ENCODE measurements at regions not wholly inside any gene's neighbourhood (a gene's known extent, or its start where the extent isn't known, plus 50 kb on each side); places are given as distances from the start of the nearest gene placed in this dataset.
"Not testable (repeated sequence)": the region's sequence is repeated elsewhere in the genome, so short reads cannot be mapped to it uniquely, and the experiment has no call there.

DNA sequence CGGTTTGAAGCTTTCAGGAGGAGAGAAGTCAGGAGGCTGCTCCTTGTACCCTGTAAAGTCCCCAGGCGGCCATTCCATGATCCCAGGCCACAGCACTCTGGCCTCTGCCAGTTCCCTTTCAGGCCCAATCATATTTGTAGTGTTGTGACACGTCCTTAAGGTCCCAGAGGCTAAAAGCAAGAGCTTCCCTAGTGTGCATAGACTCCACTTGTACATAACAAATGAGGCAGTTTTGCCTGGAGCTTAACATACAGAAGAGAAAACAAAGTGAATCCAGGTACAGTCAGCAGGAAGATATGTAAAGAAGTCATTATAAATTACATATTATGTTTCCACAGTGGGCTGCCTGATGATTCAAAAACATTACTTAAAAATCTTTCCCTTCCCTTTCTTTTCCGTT lies 81.1 kb upstream of the RPH3A start:
- Histone ChIP-seq H2AK5ac (ENCODE audit: low read depth, low read length) (no peak overlapping the region), H2BK120ac (ENCODE audit: low read depth, low read length) (no peak overlapping the region), H3K27ac (replicated peaks; ENCODE audit: low read length) (no peak overlapping the region), H2BK12ac (ENCODE audit: low read length) (no peak overlapping the region), H3K27me3 (ENCODE audit: control insufficient read depth in 3 of 3, insufficient read depth in 3 of 3, low read depth in 1 of 3, low read length in 3 of 3) (no peaks in the 10 kb centered on the region), H3K23ac (ENCODE audit: low read depth, low read length, poor library complexity) (no peak overlapping the region), H4K8ac (ENCODE audit: low read depth, low read length) (no peak overlapping the region), H2AFZ (ENCODE audit: low read length) (no peak overlapping the region), H2BK15ac (ENCODE audit: low read length) (no peak overlapping the region), H3K9ac (ENCODE audit: low read depth, low read length, poor library complexity) (no peak overlapping the region), H3K4me3 (ENCODE audit: low read length in 2 of 2) (no peak overlapping the region), H3K4ac (ENCODE audit: low read length) (no peak overlapping the region), H3K14ac (ENCODE audit: low read length) (no peak overlapping the region), H2BK5ac (ENCODE audit: low read length) (no peak overlapping the region), H3K4me2 (ENCODE audit: insufficient read depth, low read length, poor library complexity, severe bottlenecking) (no peak overlapping the region), H3K18ac (ENCODE audit: low read length) (no peak overlapping the region), H3K36me3 (replicated peaks in 1 of 2; ENCODE audit: control insufficient read depth in 2 of 2, insufficient read depth in 2 of 2, low read length in 2 of 2) (no peaks in the 10 kb centered on the region), H3K4me1 (ENCODE audit: control insufficient read depth in 2 of 2, insufficient read depth in 1 of 2, low read depth in 1 of 2, low read length in 2 of 2) (no peaks in the 10 kb centered on the region), H3K79me1 (ENCODE audit: low read depth, low read length) (no peaks in the 10 kb centered on the region), H4K91ac (ENCODE audit: low read depth, low read length, poor library complexity) (no peak overlapping the region), H3K9me3 (replicated peaks in 1 of 2; ENCODE audit: control insufficient read depth in 2 of 2, insufficient read depth in 1 of 2, low read depth in 1 of 2, low read length in 2 of 2) (no peaks in the 10 kb centered on the region)
- WGBS, 2 donors (ENCODE audit: extremely low coverage in 2 of 2, insufficient read length in 2 of 2, insufficient replicate concordance in 1 of 2) = 80% methylated on average over 1 of the region's 4 CpGs; no CpG with 5 or more reads in 1 of the 2 donors
- no peak for DNase-seq (ENCODE audit: low spot score)

DNA sequence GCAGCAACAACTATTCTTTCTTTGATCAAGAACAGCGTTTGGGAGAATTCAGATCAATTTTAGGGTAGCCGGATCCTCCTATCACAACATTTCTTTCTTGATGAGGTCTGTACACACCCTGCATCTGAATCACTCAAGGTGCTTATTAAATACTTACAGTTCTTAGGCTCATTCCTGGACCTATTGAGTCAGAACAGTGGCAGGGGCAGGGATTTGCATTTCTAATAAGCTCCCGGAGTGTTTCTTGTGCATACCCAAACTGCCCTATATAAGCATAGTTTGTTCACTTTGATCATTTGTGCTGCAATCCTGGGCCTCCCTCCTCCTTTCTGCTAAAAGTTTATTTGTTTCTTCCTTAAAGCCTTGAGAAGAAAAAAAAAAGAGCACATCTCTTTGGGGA lies 80.5 kb upstream of the RPH3A start:
- no peak overlapping the region for H4K91ac ChIP-seq (ENCODE audit: low read depth, low read length, poor library complexity)
- no peak overlapping the region for H2BK120ac ChIP-seq (ENCODE audit: low read depth, low read length)
- no peak overlapping the region for H2BK5ac ChIP-seq (ENCODE audit: low read length)
- no peak overlapping the region for H3K23ac ChIP-seq (ENCODE audit: low read depth, low read length, poor library complexity)
- no peak overlapping the region for H4K8ac ChIP-seq (ENCODE audit: low read depth, low read length)
- no peak overlapping the region for H3K4me3 ChIP-seq (ENCODE audit: low read length in 2 of 2)
- H3K79me1 ChIP-seq (ENCODE audit: low read depth, low read length) = no peaks in the 10 kb centered on the region
- no peak overlapping the region for H3K18ac ChIP-seq (ENCODE audit: low read length)
- no peaks in the 10 kb centered on the region for H3K27me3 ChIP-seq (ENCODE audit: control insufficient read depth in 3 of 3, insufficient read depth in 3 of 3, low read depth in 1 of 3, low read length in 3 of 3)
- H3K4me1 ChIP-seq (ENCODE audit: control insufficient read depth in 2 of 2, insufficient read depth in 1 of 2, low read depth in 1 of 2, low read length in 2 of 2) = no peaks in the 10 kb centered on the region
- no peaks in the 10 kb centered on the region for H3K36me3 ChIP-seq (replicated peaks in 1 of 2; ENCODE audit: control insufficient read depth in 2 of 2, insufficient read depth in 2 of 2, low read length in 2 of 2)
- no peak overlapping the region for H3K4ac ChIP-seq (ENCODE audit: low read length)
- H3K9ac ChIP-seq (ENCODE audit: low read depth, low read length, poor library complexity) = no peak overlapping the region
- H2BK15ac ChIP-seq (ENCODE audit: low read length) = no peak overlapping the region
- no peak overlapping the region for H3K14ac ChIP-seq (ENCODE audit: low read length)
- H2AFZ ChIP-seq (ENCODE audit: low read length) = peak overlapping the region; percentile 15
- DNase-seq (ENCODE audit: low spot score) = no peak
- no peaks in the 10 kb centered on the region for H3K9me3 ChIP-seq (replicated peaks in 1 of 2; ENCODE audit: control insufficient read depth in 2 of 2, insufficient read depth in 1 of 2, low read depth in 1 of 2, low read length in 2 of 2)
- H2AK5ac ChIP-seq (ENCODE audit: low read depth, low read length) = no peak overlapping the region
- no peak overlapping the region for H3K27ac ChIP-seq (replicated peaks; ENCODE audit: low read length)
- WGBS, 2 donors (ENCODE audit: extremely low coverage in 2 of 2, insufficient read length in 2 of 2, insufficient replicate concordance in 1 of 2) = no CpG with 5 or more reads among the region's 3 CpGs
- H3K4me2 ChIP-seq (ENCODE audit: insufficient read depth, low read length, poor library complexity, severe bottlenecking) = no peak overlapping the region
- H2BK12ac ChIP-seq (ENCODE audit: low read length) = no peak overlapping the region

GRCh38 chr12:112711507-112711906 lies 80.0 kb upstream of the RPH3A start:
- Histone ChIP-seq H3K18ac (ENCODE audit: low read length) (no peak overlapping the region), H2BK5ac (ENCODE audit: low read length) (no peak overlapping the region), H4K91ac (ENCODE audit: low read depth, low read length, poor library complexity) (no peak overlapping the region), H3K27me3 (ENCODE audit: control insufficient read depth in 3 of 3, insufficient read depth in 3 of 3, low read depth in 1 of 3, low read length in 3 of 3) (no peaks in the 10 kb centered on the region), H3K4ac (ENCODE audit: low read length) (no peak overlapping the region), H2BK12ac (ENCODE audit: low read length) (no peak overlapping the region), H3K9me3 (replicated peaks in 1 of 2; ENCODE audit: control insufficient read depth in 2 of 2, insufficient read depth in 1 of 2, low read depth in 1 of 2, low read length in 2 of 2) (no peaks in the 10 kb centered on the region), H3K4me2 (ENCODE audit: insufficient read depth, low read length, poor library complexity, severe bottlenecking) (no peak overlapping the region), H3K14ac (ENCODE audit: low read length) (no peak overlapping the region), H3K79me1 (ENCODE audit: low read depth, low read length) (no peaks in the 10 kb centered on the region), H3K9ac (ENCODE audit: low read depth, low read length, poor library complexity) (no peak overlapping the region), H3K4me3 (ENCODE audit: low read length in 2 of 2) (no peak overlapping the region), H2AK5ac (ENCODE audit: low read depth, low read length) (no peak overlapping the region), H3K27ac (replicated peaks; ENCODE audit: low read length) (no peak overlapping the region), H3K4me1 (ENCODE audit: control insufficient read depth in 2 of 2, insufficient read depth in 1 of 2, low read depth in 1 of 2, low read length in 2 of 2) (peaks cover 0 to 3% of the 10 kb centered on the region in 2 donors), H4K8ac (ENCODE audit: low read depth, low read length) (no peak overlapping the region), H3K36me3 (replicated peaks in 1 of 2; ENCODE audit: control insufficient read depth in 2 of 2, insufficient read depth in 2 of 2, low read length in 2 of 2) (no peaks in the 10 kb centered on the region), H2AFZ (ENCODE audit: low read length) (peak overlapping the region; percentile 15), H2BK15ac (ENCODE audit: low read length) (no peak overlapping the region), H2BK120ac (ENCODE audit: low read depth, low read length) (no peak overlapping the region), H3K23ac (ENCODE audit: low read depth, low read length, poor library complexity) (no peak overlapping the region)
- WGBS, 2 donors (ENCODE audit: extremely low coverage in 2 of 2, insufficient read length in 2 of 2, insufficient replicate concordance in 1 of 2) = no CpG with 5 or more reads among the region's 5 CpGs
- no peak for DNase-seq (ENCODE audit: low spot score)

DNA sequence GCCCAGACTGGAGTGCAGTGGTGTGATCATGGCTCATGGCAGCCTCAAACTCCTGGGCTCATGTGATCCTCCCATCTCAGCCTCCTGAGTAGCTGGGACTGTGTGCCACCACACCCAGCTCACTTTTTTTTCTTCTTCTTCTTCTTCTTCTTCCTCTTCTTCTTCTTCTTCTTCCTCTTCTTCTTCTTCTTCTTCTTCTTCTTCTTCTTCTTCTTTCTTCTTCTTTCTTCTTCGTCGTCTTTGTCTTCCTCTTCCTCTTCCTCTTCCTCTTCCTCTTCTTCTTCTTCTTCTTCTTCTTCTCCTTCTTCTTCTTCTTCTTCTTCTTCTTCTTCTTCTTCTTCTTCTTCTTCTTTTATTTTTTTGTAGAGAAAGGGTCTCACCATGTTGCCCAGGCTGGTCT lies 78.8 kb upstream of the RPH3A start:
- H2BK120ac ChIP-seq (ENCODE audit: low read depth, low read length); H2AK5ac ChIP-seq (ENCODE audit: low read depth, low read length); H2BK12ac ChIP-seq (ENCODE audit: low read length); H3K4me1 ChIP-seq (ENCODE audit: control insufficient read depth in 2 of 2, insufficient read depth in 1 of 2, low read depth in 1 of 2, low read length in 2 of 2); H3K79me1 ChIP-seq (ENCODE audit: low read depth, low read length); DNase-seq (ENCODE audit: low spot score); H3K4me2 ChIP-seq (ENCODE audit: insufficient read depth, low read length, poor library complexity, severe bottlenecking); H3K9me3 ChIP-seq (replicated peaks in 1 of 2; ENCODE audit: control insufficient read depth in 2 of 2, insufficient read depth in 1 of 2, low read depth in 1 of 2, low read length in 2 of 2); H4K8ac ChIP-seq (ENCODE audit: low read depth, low read length); H3K9ac ChIP-seq (ENCODE audit: low read depth, low read length, poor library complexity); H2AFZ ChIP-seq (ENCODE audit: low read length); H3K14ac ChIP-seq (ENCODE audit: low read length); H3K27ac ChIP-seq (replicated peaks; ENCODE audit: low read length); H3K36me3 ChIP-seq (replicated peaks in 1 of 2; ENCODE audit: control insufficient read depth in 2 of 2, insufficient read depth in 2 of 2, low read length in 2 of 2); H3K18ac ChIP-seq (ENCODE audit: low read length); H2BK5ac ChIP-seq (ENCODE audit: low read length); H3K4ac ChIP-seq (ENCODE audit: low read length); H4K91ac ChIP-seq (ENCODE audit: low read depth, low read length, poor library complexity); H3K23ac ChIP-seq (ENCODE audit: low read depth, low read length, poor library complexity); H2BK15ac ChIP-seq (ENCODE audit: low read length); H3K27me3 ChIP-seq (ENCODE audit: control insufficient read depth in 3 of 3, insufficient read depth in 3 of 3, low read depth in 1 of 3, low read length in 3 of 3); H3K4me3 ChIP-seq (ENCODE audit: low read length in 2 of 2): not testable (repeated sequence)
- WGBS, 2 donors (ENCODE audit: extremely low coverage in 2 of 2, insufficient read length in 2 of 2, insufficient replicate concordance in 1 of 2) = no CpG with 5 or more reads among the region's 2 CpGs

Measured in neuronal stem cell (in vitro differentiated cells).